Activated CD8-positive, alpha-beta memory T cell treated with anti-CD3 and anti-CD28 coated beads, Interleukin-2, amount 50 U/mL, for 1 hour (primary cell): ENCODE measurements at regions not wholly inside any gene's neighbourhood (a gene's known extent, or its start where the extent isn't known, plus 50 kb on each side); places are given as distances from the start of the nearest gene placed in this dataset.
"Not testable (repeated sequence)": the region's sequence is repeated elsewhere in the genome, so short reads cannot be mapped to it uniquely, and the experiment has no call there.

ENCODE experiments used
- DNase-seq: peaks from one replicate; pipeline ENCODE4 v3.0.0-alpha.2; 2020; ENCODE audit errors: extremely low read depth

DNA sequence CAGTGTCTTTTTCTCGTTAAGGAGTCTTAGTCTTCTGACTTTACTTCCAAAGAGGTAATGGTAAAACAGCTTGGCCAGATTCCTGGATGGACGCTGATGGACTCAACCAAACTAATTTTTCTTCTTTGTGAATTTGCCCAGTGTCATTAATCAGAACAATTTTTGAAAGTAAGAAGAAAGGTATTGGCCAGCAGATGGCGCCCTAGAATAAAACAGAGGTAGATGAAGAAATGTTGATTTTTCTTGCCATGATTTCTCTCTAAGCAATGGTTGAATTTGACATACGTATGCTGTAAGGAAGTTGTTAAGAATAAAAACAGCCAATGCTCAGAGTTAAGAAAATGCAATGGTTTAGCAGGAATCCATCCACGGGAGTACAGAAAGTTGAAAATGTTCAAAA is 500.0 kb downstream of the DIRAS2 start:
- DNase-seq = peak; percentile 16

- no peak for DNase-seq
These were observed 495.2 kb downstream of the DIRAS2 start for GRCh38 chr9:90147426-90147825.

DNA sequence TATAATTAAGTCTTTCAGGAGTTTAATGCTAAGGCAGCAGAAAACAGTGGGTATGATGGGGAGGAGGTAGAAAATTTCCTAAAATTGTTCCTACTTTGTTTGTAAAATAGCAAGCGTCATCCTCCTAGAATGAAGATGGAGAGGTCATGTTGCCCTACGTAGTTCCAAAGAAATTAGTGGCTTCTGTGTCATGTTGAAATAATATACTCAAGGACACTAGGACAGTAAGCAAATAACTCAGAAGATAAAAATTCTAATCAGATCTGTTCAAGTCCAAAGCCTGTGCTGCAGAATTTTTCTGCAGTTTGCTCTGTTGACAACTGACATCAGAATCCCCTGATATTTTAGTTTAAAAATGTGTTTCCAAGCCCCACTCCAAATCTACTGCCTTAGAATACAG is 486.3 kb downstream of the DIRAS2 start:
- DNase-seq = no peak

DNA sequence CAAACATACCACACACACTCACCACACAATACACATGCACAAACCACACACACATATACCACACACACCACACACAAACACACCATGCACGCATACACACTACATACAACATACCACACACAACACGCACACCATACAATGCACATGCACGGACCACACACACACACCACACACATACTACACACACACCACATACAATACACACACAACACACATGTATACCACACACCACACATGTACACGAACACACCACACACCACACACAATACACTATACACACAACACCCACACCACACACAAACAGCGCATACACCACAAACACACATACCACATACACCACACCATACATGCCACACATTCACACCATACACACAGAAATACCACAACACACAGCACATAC is 480.3 kb downstream of the DIRAS2 start:
- no peak for DNase-seq

GRCh38 chr9:90162819-90163218 is 479.8 kb downstream of the DIRAS2 start:
- no peak for DNase-seq

DNA sequence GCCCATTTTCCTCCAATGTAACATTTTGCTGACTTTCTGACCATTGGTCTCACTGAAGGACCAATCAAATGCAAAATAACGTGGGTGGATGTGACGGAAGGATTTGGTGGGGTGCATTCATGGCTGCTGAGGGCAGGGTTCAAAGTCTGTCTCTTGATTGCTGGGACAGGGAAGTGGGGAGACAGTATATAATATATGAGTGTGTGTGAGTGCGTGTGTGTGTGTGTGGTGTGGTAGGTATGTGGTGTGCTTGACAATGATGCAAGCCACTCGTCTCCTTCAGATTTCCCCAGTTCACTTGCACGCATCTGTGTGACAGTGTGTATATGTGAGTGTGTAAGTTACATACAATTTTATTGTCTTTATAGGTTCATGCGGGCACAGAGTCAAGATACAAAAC is 477.3 kb downstream of the DIRAS2 start:
- no peak for DNase-seq

DNA sequence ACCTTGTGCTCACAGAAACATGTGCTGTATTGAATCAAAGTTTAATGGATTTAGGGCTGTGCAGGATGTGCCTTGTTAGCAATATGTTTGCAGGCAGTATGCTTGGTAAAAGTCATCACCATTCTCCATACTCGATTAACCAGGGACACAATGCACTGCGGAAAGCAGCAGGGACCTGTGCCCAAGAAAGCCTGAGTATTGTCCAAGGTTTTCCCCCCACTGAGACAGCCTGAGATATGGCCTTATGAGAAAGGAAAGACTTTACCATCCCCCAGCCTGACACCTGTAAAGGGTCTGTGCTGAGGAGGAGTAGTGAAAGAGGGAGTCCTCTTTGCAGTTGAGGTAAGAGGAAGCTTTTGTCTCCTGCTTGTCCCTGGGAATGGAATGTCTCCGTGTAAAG is 476.2 kb downstream of the DIRAS2 start:
- not testable (repeated sequence) for DNase-seq

DNA sequence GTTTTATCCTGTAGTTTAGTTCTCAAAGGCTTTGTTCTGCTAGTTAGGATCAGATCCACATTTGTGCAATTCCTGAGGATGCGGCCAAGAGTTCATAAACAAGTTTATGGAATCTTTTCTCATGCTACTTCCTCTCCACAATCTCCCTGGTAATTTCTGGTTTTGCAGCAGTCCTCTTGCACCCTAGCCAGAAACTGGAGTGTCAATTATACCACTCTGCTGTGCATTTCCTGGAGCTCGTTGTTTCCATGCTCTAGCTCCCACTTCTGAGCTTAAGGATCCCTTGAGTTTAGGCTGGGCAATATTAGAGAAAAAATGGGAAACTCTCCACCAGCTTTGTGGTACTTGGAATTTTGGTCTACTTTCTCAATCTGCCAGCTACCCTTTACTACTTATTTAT is 474.7 kb downstream of the DIRAS2 start:
- no peak for DNase-seq

DNA sequence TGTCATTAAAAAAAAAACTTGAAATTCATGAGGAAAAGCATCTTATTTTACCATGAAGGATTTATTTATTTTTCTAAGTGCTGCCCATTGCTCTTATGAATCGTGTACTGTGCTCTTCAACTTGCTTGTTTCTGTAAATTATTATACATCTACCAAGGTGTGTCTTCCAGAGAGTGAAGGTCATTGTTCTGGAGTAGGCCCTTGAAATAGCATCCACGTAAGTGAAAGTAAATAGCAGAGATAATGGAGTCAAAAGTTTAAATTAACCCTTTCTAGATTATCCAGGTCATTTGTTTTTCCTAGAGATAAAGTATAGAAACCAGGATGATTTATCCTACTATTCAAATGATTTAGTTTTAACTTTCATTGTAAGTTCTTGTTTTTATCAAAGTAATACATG is 473.1 kb downstream of the DIRAS2 start:
- DNase-seq = no peak

GRCh38 chr9:90173935-90174334 is 468.7 kb downstream of the DIRAS2 start:
- DNase-seq = not testable (repeated sequence)

DNA sequence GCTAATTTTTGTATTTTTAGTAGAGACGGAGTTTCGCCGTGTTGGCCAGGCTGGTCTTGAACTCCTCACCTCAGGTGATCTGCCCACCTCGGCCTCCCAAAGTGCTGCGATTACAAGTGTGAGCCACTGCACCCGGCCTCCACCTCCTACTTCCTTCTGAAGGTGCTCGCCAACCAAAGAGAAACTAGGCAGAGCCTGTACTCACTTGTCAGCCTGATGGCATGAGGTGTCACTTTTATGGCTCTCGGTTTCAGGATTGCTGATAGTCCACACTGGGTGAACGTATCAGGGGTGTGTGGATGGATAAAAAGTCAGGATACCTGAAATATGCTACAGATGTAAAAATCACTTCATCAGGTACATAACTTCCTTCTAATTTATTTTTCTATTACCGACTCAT is 468.3 kb downstream of the DIRAS2 start:
- not testable (repeated sequence) for DNase-seq

DNA sequence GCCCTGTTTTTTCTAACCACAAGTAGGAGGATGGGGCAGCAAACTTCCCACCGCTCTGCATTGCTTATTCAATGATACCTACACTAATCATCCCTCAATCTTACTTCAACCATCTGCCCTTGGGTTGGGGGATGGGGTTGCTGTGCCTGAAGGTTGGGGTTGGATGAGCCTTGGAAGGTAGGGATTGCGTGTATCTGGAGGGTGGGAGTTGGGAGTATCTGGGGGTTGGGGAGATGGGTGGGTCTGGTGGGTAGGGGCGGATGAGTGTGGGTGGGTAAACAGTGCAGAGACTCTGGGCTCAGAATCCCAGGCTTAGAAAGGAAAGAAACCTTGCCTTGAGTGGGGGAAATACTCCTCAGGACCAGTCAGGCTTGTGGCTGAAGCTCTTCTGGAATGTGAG is 467.4 kb downstream of the DIRAS2 start:
- no peak for DNase-seq

GRCh38 chr9:90175865-90176264 is 466.8 kb downstream of the DIRAS2 start:
- DNase-seq = no peak

DNA sequence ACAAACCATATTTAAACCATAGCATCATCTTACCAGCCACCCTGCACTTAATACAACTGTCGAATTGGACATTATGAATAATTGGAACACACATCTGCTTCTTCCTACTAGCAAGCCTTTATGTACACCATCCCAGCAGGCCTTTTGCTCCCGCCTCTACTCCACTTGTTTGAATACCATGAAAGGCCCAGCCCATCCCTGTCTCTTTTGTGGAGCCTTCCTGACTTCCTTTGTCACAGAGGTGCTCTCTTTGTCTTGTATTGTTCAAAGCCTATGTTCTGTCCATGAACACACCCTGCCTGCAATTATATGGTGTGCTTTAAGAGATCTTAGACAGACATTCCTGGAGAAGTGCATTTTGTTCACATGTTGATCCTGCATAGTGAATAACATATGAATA is 465.7 kb downstream of the DIRAS2 start:
- DNase-seq = no peak

GRCh38 chr9:90180381-90180780 is 462.2 kb downstream of the DIRAS2 start:
- no peak for DNase-seq

- no peak for DNase-seq
These were observed 454.0 kb downstream of the DIRAS2 start for GRCh38 chr9:90188656-90189055.

DNA sequence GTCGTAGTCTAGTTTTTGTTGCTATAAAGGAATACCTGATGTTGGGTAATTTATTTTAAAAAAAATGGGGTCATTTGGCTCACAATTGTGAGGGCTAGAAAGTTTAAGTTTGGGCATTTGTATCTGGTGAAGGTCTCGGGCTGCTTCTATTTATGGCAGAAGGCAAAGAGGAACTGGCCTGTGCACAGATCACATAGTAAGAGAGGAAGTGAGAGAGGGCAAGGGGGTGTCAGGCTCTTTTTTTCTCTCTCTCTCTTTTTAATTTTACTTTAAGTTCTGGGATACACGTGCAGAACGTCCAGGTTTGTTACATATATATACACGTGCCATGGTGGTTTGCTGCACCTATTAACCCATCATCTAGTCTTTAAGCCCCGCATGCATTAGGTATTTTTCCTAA is 453.3 kb downstream of the DIRAS2 start:
- DNase-seq = no peak

DNA sequence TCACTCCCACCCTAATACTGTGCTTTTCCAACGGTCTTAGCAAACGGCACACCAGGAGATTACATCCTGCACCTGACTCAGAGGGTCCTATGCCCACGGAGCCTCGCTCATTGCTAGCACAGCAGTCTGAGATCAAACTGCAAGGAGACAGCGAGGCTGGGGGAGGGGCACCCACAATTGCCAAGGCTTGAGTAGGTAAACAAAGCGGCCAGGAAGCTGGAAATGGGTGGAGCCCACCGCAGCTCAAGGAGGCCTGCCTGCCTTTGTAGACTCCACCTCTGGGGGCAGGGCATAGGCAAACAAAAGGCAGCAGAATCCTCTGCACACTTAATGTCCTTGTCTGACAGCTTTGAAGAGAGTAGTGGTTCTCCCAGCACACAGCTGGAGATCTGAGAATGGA is 450.2 kb downstream of the DIRAS2 start:
- not testable (repeated sequence) for DNase-seq

- DNase-seq = no peak
These were observed 443.7 kb downstream of the DIRAS2 start for GRCh38 chr9:90198956-90199355.

DNA sequence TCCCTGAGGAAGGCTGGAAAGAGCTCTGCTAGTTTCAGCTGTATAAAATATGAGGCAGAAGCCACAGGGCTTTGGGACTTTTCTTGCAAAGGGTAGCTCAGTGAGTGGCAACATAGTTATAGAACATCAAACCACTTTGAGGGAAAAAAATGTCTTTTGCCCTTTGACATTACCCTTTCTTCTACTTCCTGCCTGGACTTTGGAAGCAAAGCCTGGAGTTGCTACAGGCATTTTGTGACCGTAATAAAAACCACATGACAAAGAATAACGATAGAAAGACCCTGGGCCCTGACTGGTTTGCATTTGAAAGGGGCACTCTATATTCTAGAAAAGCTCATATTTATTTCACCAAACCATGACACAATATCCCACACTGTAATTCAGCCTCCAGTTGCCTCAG is 440.9 kb downstream of the DIRAS2 start:
- no peak for DNase-seq

DNA sequence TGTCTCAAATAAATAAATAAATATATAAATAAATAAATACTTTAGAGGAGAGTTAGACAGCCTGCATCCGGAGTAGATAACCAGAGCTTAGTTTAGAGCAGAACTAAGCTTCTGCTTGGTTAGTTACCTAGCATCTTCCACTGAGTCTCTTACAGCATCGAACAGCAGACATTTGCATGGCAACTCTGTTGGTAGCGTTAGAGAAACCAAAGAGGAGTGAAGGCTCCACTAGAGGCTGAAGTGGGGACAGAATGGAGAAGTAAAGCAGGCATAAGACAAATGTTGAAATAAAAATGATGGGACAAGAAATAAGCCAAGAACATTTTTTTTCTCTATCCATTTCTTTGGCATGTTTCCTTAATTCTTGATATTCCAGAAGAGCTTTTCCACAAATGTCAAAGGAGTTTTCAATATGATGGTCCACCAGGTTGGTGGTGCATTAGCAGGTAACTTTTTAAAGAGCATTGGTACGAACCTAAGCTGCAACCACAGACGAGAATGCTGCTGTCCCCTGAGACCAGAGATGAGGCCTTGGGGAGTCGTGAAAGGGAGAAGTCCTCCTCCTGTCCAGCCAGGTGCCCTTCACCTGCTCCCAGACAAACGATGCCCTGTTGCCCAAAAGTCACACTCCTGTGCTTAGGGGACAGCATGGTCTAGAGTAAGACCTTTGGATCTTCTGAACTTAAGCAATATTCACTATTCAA is 438.3 kb downstream of the DIRAS2 start:
- DNase-seq = no peak

DNA sequence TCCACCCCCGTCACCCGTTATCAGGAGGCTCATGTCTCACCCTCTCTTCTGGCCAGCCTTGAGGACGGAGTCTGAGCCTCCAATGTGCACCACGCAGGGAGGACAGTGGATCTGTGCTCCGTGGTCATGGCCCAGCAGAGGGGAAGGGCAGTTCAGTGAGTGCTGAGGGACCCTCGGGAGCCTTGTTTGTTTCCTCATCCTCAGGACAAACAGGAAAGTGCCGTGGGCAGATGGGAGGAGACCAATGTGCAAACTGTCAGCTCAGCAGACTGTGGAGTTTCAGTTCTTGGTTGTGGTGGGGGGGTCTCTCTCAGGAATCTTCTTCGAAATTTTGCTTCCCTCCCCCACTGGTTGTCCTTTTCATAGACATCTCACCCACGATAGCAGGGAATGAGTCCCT is 429.6 kb downstream of the DIRAS2 start:
- not testable (repeated sequence) for DNase-seq

GRCh38 chr9:90219548-90220118 is 423.0 kb downstream of the DIRAS2 start:
- no peak for DNase-seq

- DNase-seq = not testable (repeated sequence)
These were observed 420.7 kb downstream of the DIRAS2 start for GRCh38 chr9:90221899-90222298.
